Gastroesophageal sphincter (tissue), 3 donors: ENCODE measurements at regions not wholly inside any gene's neighbourhood (a gene's known extent, or its start where the extent isn't known, plus 50 kb on each side); places are given as distances from the start of the nearest gene placed in this dataset.

Source experiments
- CTCF ChIP-seq, 4 experiments: fragments of 200-600 bp in 2 of 4; fragments of 450-650 bp in 2 of 4; sonication (generic) in 1 of 4; IDR thresholded peaks; one replicate each; pipeline ENCODE4 v1.5.1; 2017 to 2019; ENCODE audit warnings: antibody characterized with exemption in 4 of 4, mild to moderate bottlenecking in 2 of 4, moderate library complexity in 2 of 4
- EP300 ChIP-seq: sonication (generic); formaldehyde crosslinking; IDR thresholded peaks from one replicate; pipeline ENCODE4 v1.6.1; 2017; ENCODE audit warnings: antibody characterized with exemption, mild to moderate bottlenecking
- POLR2A ChIP-seq, 2 donors: fragments of 450-650 bp; IDR thresholded peaks; one replicate each; pipeline ENCODE4 v1.6.1; 2017; ENCODE audit warnings: antibody characterized with exemption in 2 of 2, mild to moderate bottlenecking in 2 of 2, moderate library complexity in 1 of 2
- POLR2AphosphoS5 ChIP-seq: sonication (generic); formaldehyde crosslinking; IDR thresholded peaks from one replicate; pipeline ENCODE4 v1.6.1; 2017; ENCODE audit warnings: antibody characterized with exemption

GRCh38 chr10:4151466-4151865, 366.5 kb upstream of the KLF6 start:
- TF ChIP-seq CTCF (IDR thresholded peaks at IDR 0.05) (no peak), POLR2AphosphoS5 (no peak), POLR2A (IDR thresholded peaks at IDR 0.05) (no peak), EP300 (no peak)
